HG02981 (cell line): ENCODE measurements at regions not wholly inside any gene's neighbourhood (a gene's known extent, or its start where the extent isn't known, plus 50 kb on each side); places are given as distances from the start of the nearest gene placed in this dataset.

Experiments
- ATAC-seq: cut with Tn5 transposase; IDR thresholded peaks from one replicate; pipeline ENCODE4 v1.9.1; 2021; ENCODE audit warnings: mild to moderate bottlenecking, moderate library complexity; ENCODE audit not compliant: unreplicated experiment

DNA sequence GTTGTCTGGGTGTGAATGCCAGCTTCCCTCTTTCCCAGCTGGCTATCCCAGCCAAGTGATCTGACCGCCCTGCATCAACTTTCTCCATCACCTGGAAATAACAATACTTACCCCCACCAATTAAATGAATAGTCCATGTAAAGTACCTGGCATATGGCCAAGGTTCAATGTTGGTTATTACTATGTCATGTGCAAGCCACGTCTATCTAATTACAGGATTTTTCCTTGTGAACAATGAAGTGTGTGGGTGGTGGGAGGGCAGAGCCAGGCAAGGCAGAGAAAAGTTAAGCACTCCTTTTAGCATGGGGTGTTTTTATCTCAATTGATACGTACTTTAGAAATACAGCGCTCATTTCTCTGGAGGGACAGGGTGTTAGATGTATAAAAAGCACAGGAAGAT is 121.1 kb downstream of the NHLRC3 start:
- no peak for ATAC-seq

DNA sequence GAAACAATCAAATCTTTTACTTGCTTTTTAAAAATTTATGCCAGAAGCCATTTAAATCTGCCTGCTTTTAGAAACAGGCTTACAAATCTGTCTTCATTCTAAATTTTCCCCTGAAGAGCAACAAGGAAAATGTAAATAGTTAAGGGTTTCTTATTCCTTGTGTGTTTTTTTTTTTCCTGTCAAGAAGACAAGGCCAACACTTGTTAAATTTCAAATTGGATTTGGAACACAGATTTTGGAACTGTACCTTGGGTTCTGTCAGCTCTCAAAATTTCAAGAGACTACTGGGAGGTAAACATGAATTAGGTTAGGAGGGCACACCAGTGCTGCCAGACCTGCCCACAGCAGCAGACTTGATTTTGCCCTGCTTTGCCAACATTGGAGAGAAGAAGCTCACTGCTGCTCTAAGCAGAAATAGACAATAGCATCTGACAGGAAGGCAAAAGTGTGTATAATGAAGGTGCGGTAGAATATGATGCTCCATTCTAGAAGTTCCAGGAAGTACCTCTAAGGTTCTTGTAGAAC is 121.7 kb downstream of the NHLRC3 start:
- no peak for ATAC-seq

DNA sequence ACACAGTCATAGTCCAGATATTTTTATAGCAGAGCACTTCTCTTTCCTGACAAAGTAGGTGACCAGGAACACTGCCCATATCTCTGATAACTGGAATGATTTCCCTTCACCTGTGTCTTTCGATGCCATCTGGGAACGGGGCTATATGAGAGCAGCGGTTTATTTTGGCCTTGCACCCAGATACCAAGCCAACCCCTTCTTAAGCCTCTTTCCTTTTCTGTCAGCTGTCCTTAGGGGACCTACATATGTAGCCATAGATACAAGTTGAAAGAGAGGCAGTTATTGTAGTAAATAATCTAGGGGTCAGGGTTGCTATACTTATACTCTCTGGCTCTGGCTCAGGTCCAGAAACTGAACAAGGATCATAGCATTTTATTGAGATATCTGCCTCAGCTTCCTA is 128.8 kb downstream of the NHLRC3 start:
- ATAC-seq, result no peak

DNA sequence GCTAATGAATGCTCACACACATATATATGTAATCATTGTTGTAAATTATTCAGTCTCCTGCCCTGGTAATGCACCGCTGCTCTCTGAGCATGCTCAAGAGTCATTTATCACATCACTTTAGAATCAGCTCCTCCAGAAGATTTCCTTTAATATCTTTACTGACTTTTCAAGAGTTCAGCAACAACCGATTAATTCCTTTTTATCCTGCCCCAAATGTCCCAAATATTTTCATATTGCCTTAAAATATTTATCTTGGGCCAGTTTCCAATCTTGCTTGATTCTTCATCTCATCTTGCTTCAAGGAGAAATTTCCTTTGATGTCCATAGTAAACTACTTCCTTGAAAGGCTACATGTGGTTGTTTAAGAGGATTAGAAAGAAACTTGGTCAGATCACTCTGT is 132.5 kb downstream of the NHLRC3 start:
- ATAC-seq, result no peak

DNA sequence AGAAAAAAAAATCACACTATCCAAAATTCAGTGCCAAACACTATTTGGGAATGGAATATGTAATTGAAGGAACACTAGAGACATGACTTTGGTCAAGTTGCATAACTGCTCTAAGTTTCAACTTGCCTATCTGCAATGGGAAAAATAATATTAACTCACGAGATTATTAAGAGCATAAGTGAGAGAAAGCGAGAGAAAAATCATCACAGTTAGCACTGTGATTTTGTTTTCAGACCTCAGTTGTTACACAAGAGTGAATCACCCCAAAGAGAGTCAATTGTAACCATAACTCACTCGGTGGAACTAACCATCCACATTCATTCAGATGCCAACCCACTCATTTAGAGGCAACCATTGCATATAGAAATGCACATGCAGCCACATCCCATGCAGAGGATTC is 147.1 kb downstream of the NHLRC3 start:
- no peak for ATAC-seq

DNA sequence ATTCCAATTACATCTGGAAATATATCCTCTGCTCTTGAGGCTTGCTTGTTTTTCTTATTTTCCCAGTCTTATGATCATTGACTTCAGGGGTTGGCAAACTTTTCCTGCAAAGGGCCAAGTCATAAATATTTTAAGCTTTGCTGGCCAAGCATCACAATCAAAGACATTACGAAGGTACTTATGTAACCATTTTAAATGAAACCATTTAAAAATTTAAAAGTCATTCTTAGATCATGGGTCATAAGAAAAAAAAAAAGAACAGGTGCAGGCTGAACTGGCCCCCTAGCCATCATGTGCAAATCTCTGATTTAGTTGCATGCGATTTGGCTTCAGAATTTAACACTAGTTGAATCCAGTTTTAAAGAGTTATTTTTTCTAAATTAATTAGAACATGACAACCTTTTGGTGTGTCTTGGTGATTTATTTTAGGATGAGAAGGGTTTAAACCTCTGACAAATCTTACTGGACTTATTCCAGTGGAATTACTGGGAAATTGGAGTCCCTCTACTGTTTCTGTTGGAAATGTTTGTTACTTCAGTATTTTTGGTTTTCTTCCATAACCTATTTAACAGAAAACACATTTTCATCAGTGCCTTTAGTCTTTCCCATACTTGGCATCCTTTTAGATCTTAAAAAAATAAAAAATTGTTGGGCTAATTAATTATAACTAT is 148.1 kb downstream of the NHLRC3 start:
- no peak for ATAC-seq

DNA sequence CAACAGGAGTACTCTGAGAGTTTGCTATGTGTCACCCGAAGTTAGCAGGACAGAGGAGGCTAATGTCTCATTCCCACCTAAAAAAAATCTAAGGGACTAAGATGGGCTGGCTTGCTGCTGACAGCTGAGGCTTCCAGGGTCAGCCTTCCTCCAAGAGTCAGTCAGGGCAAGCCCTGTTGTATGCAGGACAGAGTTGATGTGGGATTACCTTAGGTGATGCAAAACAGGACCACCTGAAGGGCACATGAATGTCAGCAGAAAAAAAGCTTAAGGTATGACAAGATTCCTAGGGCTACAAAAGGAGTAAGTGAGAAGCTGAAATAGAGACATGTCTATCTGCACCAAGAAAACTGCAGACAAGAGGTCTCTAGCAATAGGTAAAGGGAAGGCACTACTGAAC is 151.5 kb downstream of the NHLRC3 start:
- no peak for ATAC-seq

DNA sequence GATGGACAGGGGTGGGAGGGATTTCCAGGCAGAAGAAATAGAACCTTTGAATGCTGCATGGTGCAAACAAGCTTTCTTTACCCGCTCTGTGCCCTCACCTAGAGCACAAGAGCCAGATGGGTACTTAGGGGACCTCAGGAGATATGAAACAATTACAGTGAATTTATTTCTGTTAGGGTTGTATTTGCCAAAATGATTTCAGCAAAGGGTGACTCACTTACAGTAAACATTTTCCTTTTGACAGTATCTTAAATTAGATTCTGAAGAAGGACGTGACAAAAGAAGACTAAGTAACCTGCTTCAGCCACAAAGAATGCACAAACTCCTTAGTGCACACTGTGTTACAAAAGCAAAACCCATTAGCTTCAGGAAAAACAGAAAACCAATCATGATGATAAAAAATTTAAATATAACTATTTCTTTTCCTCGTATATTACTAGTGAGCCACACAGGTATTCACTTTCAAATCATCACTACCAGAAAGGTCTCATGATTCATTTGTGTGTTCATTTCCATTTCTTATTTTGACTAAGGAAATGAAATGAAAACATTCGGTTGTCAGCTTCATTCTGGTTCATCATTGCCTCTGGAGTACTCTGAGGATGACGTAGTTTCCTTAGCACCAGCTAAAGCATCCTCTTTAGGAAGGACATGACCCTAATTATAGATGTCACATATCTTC is 158.8 kb downstream of the NHLRC3 start:
- ATAC-seq, result no peak

DNA sequence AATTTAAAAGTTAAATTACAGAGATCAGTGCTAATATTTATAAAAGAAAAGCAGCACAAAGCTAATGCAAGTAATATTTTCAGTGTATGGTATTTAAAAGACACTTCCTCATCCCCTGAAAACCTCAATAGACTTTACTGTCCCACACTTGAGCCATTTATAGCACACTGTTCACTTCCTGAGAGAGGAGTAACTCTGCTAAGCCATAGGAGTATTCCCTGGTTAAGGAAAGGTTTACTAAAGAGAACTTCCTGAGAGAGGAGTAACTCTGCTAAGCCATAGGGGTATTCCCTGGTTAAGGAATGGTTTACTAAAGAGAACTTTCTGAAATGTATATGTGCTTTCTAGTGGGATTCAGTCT is 159.4 kb downstream of the NHLRC3 start:
- ATAC-seq, result no peak

DNA sequence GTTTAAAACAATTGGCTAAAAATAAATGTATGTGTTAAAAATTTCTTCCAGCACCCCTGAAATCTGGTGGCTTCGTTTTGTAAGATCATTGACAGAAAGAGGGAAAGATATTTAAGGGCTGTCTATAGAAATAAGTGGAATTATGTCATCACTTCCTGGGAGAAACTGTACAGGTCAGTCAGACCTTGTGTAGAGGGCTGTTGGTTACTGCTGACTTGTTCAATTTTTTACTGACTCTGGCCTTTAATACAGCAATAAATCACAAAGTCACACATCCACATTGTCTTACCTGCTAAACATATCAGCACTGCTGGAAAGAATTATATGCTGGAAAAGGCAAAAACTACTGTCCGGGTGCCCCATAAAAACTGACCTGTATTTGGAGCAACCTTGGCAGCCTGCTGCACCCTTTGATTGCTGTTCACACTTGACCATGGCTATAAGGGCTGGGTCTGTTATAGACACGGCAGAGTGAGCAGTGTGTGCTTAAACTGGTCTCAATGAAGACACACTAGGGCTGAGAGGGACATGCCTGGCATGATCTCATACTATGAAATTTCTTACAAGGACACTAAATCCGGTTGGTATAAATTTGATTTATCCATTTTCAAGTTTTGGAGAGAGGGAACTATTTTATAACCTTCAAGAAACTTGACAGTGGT is 162.1 kb downstream of the NHLRC3 start:
- ATAC-seq, result no peak

DNA sequence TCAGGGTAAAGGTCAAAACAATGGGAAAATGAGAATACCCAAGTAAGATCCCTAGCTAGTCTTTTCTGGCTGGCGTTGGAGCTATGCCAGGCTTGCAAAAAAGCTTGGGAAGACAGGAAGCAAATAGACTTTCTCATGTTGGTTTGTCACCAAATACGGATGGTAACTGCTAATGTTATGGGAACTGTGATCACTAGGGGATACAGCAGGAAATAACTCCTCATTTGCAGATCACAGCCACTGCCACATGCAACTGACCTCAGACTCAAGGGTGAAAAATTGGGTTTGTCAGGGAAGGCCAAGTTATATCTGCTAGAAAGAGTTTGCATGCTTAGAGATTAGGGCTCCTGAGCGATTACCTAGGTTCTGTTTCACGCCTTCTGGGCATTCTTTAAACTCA is 162.9 kb downstream of the NHLRC3 start:
- ATAC-seq, result no peak

DNA sequence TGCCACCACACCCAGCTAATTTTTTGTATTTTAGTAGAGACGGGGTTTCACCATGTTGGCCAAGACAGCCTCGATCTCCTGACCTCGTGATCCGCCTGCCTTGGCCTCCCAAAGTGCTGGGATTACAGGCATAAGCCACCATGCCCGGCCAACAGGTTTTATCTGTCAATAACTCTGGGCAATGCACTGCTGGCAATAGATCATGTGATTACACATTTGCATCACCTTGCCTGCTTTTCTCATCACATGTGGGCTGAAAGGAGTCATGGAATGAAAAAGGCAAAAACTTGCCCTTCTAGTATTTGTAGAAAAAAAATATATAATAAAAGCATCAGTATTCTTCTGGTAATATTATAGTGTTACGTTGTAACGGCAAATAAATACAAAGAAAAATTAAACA is 164.5 kb downstream of the NHLRC3 start:
- ATAC-seq, result no peak

DNA sequence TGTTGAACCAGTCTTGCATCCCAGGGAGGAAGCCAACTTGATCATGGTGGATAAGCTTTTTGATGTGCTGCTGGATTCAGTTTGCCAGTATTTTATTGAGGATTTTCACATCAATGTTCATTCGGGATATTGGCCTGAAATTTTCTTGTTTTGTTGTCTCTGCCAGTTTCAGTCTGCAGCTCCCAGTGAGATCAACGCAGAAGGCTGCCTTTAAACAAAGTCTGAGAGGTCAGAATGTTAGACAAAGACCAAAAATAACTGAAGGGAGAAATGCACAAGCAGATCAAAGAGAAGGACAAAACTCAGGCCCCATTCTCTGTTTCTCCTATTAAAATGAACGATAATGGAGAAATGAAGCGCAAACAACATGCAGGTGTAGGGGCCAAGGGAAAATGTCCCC is 170.4 kb downstream of the NHLRC3 start:
- ATAC-seq, result no peak

DNA sequence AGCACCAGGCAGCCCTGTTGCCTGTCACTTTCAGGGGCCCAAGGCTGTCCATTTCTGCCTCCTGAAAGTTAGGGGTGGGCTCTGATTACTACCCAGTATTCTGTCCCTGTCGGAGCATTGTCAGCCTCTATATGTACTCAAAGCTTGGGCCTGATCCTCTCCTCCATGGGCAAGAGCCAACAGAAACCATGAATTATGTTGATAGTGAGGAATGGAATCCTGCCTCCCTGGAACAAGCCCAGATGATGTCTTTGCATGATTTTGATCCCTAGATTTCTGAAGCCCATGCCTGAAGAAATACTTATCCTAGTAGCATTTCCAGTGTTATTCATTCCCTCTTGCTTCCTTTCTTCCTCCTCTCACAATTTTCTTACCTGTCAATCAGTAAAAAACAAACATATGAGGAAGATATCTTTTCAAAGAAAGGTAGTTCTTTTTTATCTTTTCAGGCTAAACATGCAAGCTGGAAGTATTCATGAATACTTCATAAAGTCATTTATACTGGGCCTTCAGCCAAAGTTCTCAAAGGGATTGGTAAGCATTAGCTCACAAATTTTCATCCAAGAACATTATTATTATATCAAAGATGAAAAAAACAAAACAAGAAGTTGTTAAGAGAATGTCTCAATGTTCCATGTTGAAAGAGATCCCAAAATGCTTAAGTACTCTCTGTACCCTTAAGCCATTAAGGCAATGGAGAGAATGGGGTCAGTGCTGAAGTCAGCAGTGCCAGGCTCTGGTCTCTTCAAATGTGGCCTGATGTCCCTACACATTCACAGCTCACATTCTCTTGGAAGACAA is 171.7 kb downstream of the NHLRC3 start:
- no peak for ATAC-seq

DNA sequence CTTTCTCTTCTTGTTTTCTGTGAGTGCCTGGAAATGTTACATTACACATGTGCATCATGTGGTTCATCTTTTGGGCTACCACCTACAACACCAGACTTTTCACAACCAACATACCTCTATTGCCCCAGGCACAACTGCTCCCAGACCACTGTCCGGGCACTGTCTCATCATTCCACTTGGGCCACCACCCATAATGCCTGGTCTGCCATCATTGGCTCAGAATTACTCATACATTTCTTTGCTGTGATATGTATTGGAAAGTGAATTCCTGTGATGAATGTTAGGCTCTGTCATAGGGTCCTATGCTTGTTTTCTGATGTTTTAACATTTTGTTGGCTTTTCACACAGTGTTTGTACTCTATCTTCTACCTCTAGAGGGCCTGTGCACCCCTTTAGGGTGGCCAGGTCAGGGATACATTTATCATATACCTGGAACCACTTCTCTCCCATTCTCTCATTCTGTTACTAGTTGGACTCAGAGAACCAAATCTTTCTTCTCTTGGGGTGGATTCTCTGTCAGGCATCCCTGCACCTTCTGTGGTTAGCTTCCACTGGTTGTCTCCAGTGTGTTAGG is 172.8 kb downstream of the NHLRC3 start:
- ATAC-seq, result no peak

DNA sequence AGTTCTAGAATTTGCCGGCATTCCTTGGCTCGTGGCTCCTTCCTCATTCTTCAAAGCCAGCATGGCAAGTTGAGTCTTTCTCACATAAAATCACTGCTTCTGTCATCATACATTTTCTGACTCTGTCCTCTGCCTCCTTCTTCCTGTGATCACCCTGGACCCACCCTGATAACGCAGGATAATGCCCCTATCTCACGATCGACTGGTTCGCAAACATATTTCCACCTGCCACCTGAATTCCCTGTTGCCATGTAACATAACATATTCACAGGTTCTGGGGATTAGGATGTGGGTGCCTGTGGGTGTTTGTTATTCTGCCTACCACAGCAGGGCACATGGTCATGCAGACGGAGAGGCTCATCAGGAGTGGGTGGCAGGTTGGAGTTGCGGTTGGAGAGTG is 177.7 kb downstream of the NHLRC3 start:
- ATAC-seq, result no peak

DNA sequence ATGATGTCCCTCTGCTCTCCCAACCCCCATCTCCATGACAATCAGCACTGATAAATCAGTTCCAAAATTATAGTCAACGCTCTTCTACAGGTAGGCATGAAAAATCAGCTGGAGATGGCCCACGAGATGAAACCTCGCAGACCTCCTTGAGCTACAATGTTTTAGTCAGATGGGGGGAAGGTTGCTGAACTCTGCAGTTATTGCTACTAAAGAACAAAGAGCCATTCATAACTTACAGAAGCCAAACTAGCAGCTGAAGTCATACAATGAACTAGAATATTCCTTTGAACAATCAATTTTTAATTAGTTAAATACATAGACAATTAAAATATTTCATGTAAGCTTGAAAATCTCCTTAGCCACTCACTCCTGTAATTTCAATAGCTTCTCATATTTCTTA is 179.2 kb downstream of the NHLRC3 start:
- no peak for ATAC-seq

DNA sequence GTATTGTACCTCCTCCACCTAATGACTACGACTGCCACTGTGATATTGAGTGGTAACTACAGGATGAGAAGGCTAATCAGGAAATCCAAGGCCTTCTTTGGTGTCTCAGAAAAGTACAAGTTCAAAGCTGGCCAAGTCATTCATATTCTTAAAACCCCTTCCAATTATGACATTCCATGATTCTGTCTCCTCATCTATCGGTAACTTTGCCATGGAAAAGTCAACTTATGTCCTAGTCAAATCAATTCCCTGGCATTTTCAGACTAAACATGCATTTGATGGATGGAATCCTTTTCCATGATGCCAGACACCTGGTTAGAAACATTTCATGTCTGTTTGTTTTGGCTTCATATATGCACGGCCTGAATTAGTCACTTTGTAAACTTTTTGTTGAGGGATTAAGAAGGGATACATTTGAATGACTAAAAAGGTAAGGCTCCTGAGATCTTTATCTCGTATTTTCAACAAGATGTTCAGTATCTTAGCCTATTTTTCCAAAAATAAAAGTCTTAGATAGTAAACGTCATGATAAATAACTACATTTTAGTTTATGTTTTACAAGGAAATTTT is 186.5 kb downstream of the NHLRC3 start:
- no peak for ATAC-seq

DNA sequence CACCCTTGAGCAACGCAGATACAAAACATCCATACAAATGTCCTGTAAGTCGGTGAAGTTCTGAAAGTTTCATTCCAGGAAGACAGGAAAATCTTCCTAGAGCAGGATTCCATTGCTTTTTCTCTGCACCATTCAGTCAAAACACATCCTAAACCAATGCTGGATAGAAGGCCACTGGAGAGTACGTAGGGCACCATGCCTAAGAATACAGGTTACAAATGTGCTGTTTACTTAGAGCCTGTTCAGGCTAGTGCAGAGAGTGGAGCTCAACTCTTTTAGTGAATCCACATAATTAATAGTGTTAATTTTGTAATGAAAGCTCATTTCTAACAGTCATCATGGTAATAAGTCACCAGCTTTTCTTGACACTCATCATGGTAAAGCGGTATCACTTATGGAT is 187.6 kb downstream of the NHLRC3 start:
- no peak for ATAC-seq

DNA sequence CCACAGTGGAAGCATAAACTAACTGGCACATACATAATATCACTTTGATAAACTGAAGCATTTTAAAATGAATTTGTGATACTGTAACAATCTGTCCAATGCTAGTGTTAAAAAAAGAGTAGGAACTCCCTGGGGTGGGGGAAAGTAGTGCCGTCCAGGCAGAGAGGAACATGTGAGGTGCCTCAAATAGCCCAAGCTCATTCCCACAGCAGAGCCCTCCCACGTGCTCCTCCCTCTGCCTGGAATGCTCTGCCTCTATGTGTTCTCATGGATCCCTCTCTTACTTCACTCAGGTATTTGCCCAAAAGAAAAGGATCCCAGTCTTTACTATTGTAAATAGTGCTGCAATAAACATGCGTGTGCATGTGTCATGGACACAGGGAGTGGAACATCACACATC is 188.1 kb downstream of the NHLRC3 start:
- no peak for ATAC-seq
